CMK (cell line): ENCODE measurements at regions not wholly inside any gene's neighbourhood (a gene's known extent, or its start where the extent isn't known, plus 50 kb on each side); places are given as distances from the start of the nearest gene placed in this dataset.

Source experiments
- DNase-seq: peaks from one replicate; pipeline ENCODE4 v3.0.0-alpha.2; 2010; ENCODE audit warnings: low read depth

DNA sequence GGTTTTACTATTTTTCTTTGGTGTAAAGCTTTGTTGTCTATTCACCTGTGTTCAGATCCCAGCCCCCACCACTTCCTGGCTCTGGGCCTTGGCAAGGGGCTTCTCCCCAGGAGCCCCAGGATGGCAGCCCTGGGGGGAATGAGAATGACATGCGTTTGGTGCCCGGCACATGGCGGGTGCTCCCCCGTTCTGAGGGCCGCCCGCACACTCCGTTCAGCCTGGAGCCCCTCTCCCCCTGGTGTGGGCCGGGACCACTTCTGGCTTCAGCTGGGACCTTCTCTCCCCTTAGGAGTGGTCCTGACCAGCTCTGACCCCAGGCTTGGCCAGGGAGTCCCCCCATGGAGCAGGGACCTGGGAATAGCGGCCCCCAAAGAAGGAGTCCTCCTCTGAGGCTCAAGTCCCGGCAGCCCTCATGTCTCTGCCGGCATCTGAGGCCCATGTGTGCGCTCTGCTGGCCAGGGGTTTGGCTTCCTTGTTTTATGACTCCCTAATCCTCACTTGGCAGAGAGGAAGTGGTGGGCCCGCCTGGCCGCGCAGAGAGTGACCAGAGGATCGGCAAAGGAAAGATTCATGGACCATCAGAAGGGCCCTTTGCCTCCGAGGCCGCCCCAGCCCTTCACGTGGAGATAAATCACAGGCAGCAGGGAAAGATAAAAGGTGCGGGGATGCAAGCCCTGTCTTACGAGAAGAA lies 57.0 kb upstream of the LMX1B start:
- no peak for DNase-seq

DNA sequence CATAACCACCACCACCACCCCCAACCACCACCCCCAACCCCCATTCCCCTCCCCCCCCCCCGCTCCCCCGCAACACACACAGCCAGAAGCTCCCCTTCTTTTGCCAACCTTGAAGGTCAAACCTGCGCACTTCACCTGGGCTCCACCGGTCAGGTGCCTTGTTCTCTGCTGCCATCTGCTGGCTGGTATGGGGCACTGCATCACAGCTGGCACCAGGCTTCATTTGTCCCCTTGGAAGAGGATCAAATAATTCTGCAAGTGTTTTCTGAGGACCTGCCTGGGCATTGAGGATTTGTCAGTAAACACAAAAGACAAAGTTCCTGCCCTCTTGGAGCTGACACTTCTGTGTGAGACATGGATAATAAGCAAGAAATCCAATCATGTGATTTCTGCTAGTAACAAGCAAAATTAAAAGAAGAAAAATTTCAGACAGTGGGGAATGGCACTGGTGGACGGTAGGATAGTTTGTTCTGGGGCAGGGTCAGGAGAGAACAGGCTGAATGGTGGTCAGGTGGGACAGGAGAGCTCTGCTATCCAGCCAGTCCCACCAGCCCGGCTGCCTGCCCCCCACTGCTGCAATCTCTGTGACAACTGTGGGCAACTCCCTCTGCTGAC lies 55.6 kb upstream of the LMX1B start:
- peak; percentile 18 for DNase-seq

DNA sequence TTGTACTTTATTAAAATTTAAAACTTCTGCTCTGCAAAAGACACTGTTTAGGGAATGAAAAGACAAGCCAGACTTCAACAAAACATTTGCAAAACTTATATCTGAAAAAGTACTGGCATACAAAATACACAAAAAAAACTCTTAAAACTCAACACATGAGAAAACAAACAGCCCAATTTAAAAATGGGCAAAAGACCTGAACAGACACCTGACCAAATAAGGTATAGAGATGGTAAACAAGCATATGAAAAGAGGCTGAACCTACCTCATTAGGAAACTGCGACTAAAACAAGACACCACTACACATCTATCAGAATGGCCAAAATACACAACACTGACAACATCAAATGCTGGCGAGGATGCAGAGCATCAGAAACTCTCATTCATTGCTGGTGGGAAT lies 54.4 kb upstream of the LMX1B start:
- no peak for DNase-seq

DNA sequence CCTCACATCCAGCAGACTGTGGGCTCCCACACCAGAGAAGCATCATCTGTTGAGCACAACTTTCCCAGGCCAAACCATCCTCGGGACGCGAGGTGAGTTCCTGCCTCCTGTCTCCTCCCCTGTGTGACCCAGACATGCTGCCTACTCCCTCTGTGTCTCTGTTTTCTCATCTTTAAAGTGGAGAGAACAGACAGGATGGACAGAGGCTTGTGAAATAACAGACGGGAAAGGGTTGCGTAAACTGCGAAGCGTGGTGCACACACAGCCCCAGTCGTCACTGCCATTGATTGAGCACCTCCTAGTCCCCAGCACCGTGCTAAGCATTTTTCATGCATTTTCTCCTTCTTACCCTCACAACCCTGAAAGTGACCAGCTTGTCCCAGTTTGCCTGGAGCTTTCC lies 52.1 kb upstream of the LMX1B start:
- no peak for DNase-seq

DNA sequence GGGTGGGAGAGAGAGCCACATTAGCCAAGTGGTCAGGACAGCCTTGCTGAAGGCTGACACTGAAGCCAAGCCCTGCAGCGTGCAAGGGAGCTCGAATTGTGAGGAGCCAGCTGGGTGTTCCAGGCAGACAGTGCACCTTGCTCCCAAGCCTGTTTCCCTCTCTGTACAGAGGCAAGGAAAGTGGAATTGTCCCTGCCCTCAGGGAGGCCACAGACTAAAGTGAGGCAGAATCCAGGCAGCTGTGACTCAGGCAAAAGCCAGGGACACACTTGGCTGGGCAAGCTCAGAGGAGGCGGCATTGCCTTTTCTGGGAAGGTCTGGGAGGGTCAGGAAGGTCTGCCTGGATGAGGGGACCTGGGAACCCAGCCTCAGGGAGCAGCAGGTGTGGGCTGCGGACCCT lies 50.2 kb upstream of the LMX1B start:
- DNase-seq = no peak
